LNCaP clone FGC (cell line): ENCODE measurements at regions not wholly inside any gene's neighbourhood (a gene's known extent, or its start where the extent isn't known, plus 50 kb on each side); places are given as distances from the start of the nearest gene placed in this dataset.
"Not testable (repeated sequence)": the region's sequence is repeated elsewhere in the genome, so short reads cannot be mapped to it uniquely, and the experiment has no call there.

Experiments used
- DNase-seq: peaks from one replicate; pipeline ENCODE4 v3.0.0-alpha.2; 2011; ENCODE audit warnings: low read depth
- H3K4me3 ChIP-seq: 2 replicates; pipeline ENCODE4 v1.5.1; 2011; ENCODE audit warnings: mild to moderate bottlenecking, low read depth, low read length, control low read depth
- CTCF ChIP-seq: IDR thresholded peaks from 2 replicates; pipeline ENCODE4 v1.5.1; 2012; ENCODE audit warnings: mild to moderate bottlenecking; ENCODE audit not compliant: control insufficient read depth, insufficient read depth; ENCODE audit errors: extremely low read depth

- DNase-seq, result no peak
Measured at GRCh38 chr4:126664839-126665238, 967.9 kb upstream of the INTU start.

GRCh38 chr4:126670038-126670437 lies 962.7 kb upstream of the INTU start:
- not testable (repeated sequence) for H3K4me3 ChIP-seq, DNase-seq

More at GRCh38 chr4:126664839-126665238, 967.9 kb upstream of the INTU start:
- no peak for TF ChIP-seq CTCF
- H3K4me3 ChIP-seq, result no peak overlapping the region

- no peak overlapping the region for H3K4me3 ChIP-seq
- no peak for DNase-seq
- no peak for TF ChIP-seq CTCF
Measured at GRCh38 chr4:126678618-126679017, 954.1 kb upstream of the INTU start.

- no peak for DNase-seq
- no peak for TF ChIP-seq CTCF
- H3K4me3 ChIP-seq, result no peak overlapping the region
Measured at GRCh38 chr4:126679303-126679702, 953.5 kb upstream of the INTU start.

GRCh38 chr4:126682250-126682649 lies 950.5 kb upstream of the INTU start:
- no peak for DNase-seq
- TF ChIP-seq CTCF, result no peak
- H3K4me3 ChIP-seq, result no peak overlapping the region

GRCh38 chr4:126686491-126686890 lies 946.3 kb upstream of the INTU start:
- TF ChIP-seq CTCF, result no peak
- DNase-seq, result no peak
- H3K4me3 ChIP-seq, result no peak overlapping the region

GRCh38 chr4:126687655-126688358 lies 945.0 kb upstream of the INTU start:
- H3K4me3 ChIP-seq, result no peak overlapping the region
- no peak for DNase-seq
- TF ChIP-seq CTCF, result no peak
